CD4-positive, alpha-beta T cell treated with Interferon gamma for 1 hour (primary cell): ENCODE measurements at regions not wholly inside any gene's neighbourhood (a gene's known extent, or its start where the extent isn't known, plus 50 kb on each side); places are given as distances from the start of the nearest gene placed in this dataset.

ENCODE experiments used
- DNase-seq: peaks from one replicate; pipeline ENCODE4 v3.0.0-alpha.2; 2020

GRCh38 chr13:47420020-47420419, 523.2 kb upstream of the HTR2A start:
- no peak for DNase-seq

GRCh38 chr13:47418206-47418920, 521.5 kb upstream of the HTR2A start:
- DNase-seq, result no peak

DNA sequence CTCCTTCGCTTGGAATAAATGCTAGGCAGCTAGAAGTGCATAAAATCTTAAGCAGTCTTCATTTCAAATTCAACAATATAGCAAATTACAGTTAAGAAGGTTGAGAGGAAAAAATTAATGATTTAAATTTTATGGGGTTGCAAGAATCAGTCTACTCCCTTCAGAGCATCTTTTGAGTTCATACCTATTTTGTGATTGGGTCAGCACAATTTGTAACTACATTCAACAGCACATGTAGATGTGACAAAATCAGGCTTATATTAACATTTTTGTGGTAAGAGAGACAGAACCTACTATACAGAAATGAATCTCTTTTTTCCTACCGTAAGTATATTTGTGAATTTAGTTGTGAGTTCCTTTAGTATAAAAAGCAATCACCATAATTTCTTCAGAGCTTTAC, 520.6 kb upstream of the HTR2A start:
- DNase-seq, result no peak

DNA sequence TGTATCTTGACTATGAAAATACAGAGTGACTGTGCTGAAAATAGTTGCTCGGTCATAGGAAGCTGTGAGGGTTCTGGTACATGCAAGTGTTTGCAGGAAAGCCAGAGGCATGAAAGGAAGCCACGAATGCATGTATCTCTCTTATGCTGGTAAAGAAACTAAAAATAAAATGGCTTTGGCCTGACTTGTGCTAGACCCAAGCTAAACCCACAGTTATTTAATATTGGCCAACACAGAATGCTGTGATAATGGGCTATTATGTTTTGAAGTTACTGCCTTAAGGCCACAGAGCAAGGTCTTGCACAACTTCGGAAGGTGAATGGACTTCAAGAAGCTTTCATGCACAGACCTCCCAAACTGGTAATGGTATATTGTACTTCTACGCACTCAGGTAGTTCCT, 518.2 kb upstream of the HTR2A start:
- DNase-seq, result no peak

DNA sequence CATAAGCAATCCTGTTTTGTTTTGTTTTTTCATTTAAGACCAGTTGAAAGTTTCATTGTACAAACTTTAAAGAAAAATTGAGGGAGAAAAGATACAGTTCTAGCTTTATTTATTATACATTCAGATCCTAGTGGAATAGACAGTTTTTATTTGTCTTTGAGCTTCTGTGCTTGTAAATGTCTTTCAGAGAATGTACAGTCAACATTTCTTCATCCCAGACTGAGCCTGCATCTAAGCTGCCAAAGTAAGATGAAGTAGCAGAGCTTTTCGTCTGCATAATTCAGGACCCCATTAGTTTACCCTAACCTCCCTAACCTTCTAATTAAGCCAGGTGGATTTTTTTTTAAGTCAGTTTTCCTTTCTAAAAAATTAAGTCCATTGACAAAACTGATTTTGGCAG, 516.7 kb upstream of the HTR2A start:
- no peak for DNase-seq

DNA sequence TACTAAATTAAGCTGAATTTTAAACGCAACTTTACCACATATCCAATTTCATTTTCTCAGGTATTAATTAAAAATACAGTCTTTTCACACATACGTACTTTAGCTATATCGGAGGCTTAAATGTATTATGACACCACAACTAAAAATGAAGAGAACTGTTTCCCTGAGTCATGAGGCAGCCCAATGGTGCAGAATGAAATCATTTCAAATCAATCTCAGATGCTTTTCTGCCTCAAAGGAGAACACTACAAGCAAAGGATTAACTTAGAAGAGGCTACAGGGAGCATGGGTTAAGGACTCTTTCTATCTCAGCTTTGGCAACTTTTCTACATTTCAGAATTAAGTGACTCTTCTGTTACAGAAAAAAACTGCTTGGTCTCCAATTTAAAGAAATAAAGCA, 516.3 kb upstream of the HTR2A start:
- no peak for DNase-seq

DNA sequence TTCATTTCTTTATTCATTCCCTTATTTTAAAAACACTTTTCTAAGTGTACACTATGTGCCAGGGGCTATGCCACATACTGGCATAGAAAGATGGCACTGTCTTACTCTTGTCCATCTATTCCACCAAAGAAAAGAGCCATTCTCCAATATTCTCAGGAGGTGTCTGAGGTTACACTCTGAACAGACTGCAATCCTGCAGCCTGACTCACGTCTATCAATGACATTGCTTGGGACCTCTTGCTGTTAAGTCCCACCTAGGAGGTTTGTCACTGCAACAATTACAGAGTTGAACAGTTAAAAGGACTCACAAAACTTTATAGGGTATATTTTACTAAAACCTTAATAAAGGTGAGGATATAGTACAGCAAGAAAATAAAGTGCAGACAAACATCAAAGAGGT, 512.9 kb upstream of the HTR2A start:
- DNase-seq, result no peak

DNA sequence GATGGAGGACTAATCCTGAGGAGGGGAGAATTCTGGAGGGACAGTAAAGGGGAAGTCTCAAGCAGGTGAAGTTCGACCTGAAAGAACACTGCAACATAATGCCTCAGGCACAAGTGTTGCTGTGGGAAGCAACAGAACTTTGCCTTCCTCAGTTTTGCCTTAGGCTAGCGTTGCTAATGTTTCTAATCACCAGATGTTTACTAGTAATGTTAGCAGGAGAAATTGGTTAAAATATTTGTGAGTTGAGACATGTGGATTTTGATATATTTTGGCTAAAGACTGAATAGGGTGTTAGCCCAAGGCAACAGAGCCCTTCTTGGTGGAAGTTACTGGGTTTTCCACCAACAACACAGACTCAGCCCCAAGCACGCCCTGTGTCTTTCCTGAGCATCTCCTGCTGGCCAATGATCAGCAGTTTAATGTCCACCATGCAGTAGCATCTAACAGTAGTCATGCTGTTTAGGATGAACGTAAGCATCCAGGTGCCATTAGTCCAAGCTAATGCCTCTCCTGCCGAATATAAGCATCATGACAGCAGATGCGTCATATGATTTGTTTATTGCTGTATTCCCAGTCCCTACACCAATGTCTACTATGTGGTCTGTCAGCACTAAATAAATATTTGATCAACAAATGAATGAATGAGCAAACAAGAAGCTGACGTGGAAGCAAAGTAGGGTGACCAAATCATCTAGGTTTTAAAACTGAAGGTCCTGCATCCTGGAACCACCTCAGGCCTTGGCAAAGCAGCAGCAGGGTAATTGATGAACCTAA, 511.9 kb upstream of the HTR2A start:
- no peak for DNase-seq

DNA sequence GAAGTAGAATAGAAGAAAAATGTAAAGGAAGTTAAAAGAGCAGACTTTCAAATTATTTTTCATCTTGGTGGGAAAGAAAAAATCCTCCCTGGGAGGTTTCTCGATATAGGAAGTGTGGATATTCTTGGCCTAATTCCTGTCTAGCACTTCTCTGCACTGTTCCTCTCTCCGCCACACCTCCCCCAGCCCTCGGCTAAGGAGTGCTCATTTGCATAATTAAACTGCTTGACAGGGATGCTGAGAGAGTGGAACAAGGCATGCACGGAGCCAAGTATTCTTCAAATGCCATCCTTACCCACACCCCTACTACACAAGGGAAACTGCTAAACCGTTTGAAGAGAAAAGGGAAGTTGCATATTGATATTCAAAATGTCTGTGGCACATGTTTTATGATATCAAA, 511.0 kb upstream of the HTR2A start:
- no peak for DNase-seq

DNA sequence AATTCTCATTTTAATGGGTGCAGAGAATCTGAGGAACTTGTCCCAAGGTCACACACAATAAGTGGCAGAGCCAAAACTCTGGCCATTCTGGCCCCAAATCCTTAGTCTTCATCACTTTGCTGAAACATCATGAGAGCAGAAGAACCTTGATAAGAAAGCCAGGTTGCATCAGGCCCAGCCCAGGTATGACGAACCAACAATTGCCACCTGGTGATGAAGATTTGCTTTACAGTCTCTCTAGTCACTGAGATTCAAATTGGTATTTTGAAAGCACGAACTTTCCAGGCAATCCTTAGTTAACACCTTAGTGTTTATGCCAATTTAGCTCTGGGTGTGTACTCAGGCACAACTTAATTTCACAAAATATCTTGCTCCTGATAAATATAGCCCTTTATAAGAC, 502.7 kb upstream of the HTR2A start:
- DNase-seq, result no peak

- DNase-seq, result no peak
These were observed 500.9 kb upstream of the HTR2A start for GRCh38 chr13:47397739-47398138.

GRCh38 chr13:47396915-47397314, 500.1 kb upstream of the HTR2A start:
- no peak for DNase-seq

DNA sequence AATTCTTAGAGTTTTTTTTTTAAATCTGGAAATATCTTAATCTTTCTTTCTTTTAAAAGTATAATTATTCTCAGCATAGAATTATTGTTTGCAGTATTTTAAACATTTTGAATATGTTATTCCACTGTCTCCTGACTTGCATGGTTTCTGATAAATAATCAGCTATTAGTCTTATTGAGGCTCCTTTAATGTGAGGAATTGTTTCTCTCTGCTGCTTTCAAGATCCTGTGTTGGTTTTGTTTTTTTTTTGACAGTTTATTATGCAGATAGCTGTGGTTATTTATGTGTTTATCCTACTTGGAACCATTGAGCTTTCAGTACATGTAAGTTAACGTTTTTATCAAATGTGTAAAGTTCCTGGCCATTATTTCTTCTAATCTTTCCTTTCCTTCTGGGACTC, 477.9 kb upstream of the HTR2A start:
- no peak for DNase-seq

DNA sequence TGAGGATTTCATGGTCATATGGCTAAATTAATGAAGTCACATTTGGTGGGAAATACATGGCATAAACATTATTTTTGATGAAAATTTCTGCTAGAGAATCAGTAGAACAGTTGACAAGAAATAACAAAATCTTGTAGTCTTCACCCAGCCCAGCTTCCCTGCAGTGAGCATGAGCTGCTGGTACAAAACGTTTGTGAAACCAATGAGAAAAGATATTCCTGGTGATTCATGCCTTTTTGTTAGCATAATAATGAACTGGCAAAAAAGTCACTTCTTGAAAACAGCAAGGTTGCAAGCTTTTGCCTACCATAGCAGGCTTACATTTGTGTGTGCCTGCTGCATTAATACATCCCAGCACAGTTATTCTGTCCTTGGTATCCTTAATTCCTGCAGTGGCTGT, 475.9 kb upstream of the HTR2A start:
- DNase-seq, result no peak

GRCh38 chr13:47351798-47352197, 454.9 kb upstream of the HTR2A start:
- DNase-seq, result no peak

DNA sequence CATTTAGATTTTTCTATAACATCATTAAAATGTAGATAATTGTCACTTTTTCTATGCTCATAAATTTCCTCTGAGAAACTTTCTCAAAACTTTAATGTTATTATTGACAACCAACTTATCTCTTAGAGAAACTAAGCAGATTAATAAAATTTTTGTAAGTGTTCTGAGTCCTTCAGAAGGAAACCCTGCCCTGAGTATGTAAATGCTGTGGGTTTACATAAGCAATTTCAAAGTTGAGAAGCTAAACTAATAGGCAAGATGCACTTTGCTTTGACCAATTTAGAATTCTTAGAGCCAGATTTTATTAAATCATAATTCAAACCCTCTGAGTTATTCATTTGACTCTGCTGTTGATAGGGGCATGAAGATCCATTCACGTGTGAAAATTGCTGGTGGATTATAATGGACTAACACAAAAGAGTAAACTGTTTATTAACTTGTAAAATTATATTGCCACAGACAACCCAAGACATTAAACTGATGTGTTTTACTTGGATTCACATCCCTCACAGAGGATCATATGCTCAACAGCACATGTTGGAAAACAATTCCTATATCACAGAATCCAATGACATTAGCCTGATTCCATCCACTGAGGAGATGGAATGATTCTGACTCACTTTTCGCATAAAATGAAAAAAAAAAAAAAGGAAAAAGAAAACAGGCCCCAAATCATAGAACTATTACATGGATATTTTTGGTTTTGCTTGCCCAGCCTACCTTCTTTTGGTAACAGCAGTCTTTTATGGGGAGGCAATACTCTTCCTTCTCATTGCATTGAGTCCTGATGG, 453.7 kb upstream of the HTR2A start:
- no peak for DNase-seq

GRCh38 chr13:47349211-47349610, 452.4 kb upstream of the HTR2A start:
- no peak for DNase-seq

DNA sequence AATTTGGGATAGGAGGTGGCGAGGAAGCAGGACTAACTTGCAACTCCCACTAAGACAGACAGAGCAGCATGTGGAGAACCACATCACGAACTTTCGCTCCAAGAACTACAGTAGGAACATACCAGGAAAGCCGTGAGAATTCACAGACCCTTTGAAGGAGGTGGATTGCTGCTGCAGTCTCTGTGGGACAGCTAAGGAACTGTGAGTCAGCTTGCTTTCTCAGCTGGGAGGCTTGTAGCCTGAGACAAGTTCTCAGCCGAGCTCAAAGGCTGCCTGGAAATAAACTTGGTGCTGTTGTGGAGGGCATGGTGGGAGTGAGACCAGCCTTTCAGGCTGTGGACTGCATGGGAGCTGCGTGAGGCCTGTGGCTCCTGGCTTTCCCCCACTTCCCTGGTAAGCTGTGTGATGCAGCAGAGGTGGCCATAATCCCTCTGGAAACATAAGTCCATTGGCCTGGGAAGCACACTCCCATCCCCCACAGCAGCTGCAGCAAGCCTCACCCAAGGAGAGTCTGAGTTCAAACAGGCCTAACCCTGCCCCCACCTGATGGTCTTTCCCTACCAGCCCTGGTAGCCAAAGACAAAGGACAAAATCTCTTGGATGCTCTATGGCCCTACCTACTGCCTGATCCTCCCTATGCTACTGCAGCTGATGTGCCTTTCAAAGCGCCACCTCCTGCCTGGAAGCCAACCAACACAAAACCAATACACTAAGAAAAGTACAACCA, 441.1 kb upstream of the HTR2A start:
- DNase-seq, result no peak

DNA sequence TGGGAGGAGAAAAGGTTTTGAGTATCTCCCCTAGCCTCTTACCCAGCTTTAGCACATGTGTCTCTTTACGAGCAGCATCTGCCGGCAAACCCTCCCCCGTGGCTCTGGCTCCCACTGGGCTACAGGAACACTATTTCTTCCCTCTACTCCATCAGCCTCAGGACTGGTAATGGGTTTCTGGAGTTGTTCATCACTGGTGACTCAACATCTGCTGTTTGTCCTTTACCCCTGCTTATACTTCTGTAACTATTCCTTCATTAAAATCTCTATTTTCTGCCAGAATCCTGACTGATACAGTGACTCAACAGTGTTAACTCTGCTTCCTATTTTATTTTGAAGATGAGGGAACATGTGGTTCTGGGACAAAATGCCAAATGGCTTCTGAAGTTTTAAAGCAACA, 437.3 kb upstream of the HTR2A start:
- DNase-seq, result no peak

DNA sequence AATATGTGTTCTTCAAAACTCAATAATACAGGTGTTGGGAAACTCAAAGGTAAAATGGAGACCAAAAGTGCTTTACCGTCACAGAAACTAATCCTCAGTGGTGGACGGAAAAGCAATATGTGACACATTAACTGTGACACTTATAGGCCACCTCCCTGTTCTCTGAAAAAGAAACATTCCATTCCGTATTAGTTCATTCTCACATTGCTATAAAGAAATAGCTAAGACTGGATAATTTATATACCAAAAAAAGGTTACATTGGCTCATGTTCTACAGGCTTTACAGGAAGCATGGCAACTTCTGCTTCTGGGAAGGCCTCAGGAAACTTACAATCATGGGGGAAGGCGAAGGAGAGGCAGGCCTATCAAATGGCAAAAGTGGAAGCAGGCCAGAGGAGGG, 435.3 kb upstream of the HTR2A start:
- no peak for DNase-seq

GRCh38 chr13:47330031-47330430, 433.2 kb upstream of the HTR2A start:
- no peak for DNase-seq

- no peak for DNase-seq
These were observed 431.0 kb upstream of the HTR2A start for GRCh38 chr13:47327861-47328260.

GRCh38 chr13:47326061-47326460, 429.2 kb upstream of the HTR2A start:
- DNase-seq, result no peak
